ENCODE measurements at regions not wholly inside any gene's neighbourhood (a gene's known extent, or its start where the extent isn't known, plus 50 kb on each side); places are given as distances from the start of the nearest gene placed in this dataset.

DNA sequence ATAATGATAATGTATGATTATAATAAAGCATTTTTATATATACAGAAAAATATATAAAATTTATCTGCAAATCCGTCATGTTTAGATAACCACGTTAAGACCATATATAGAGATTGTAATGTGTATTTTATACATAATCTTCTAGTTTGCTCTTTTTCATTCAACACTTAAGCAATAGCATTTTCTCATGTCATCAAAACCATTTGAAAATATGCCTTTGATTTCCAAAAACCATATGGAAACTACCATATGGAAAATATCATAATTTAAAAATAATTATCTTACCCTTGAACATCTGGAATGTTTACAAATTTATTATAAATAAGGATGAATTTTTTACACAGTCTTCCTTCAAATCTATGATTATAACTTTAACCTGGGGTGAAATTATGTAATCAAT lies 250.4 kb upstream of the NPSR1 start:
- Histone ChIP-seq H3K27me3 (ENCODE audit: insufficient read depth, low read length, poor library complexity, severe bottlenecking) (no peaks in the 10 kb centered on the region), H3K27ac (ENCODE audit: low read depth, low read length) (no peak overlapping the region)

DNA sequence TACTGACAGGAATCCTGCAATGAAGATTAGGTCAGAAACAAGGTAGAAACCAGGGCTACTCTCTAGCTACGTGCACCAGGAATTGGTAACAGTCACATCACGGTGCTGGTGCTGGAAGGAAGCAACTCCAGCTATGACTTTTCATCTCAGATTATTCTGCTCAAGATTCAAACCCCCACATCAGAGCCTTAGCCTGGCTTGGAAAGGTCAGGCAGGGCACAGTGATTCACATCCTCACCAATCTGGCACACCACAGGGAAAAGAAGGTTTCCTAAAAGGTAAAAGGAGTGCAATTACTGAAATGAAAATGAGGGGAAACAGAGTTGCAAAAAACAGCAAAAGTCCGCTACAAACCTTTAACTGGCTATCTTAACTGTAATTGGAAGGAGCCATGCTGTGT lies 240.2 kb upstream of the NPSR1 start:
- Mint-ChIP-seq H3K36me3 (peaks cover 0 to 2% (median 0%) of the 10 kb centered on the region in 3 donors), H3K4me3 (no peak overlapping the region), H3K9me3 (peaks cover 2 to 5% (median 4%) of the 10 kb centered on the region in 5 donors), H3K27me3 (peaks cover 0 to 1% of the 10 kb centered on the region in 2 donors), H3K4me1 (no peaks in the 10 kb centered on the region), H3K27ac (no peak overlapping the region)
- DNase-seq: no peak
- H3K4me3 ChIP-seq (ENCODE audit: low read length): no peak overlapping the region
- H3K36me3 ChIP-seq (ENCODE audit: insufficient read depth, low read length): no peaks in the 10 kb centered on the region
- H3K9me3 ChIP-seq (ENCODE audit: low read length): no peaks in the 10 kb centered on the region
- POLR2A ChIA-PET: no interaction called here
- CTCF ChIA-PET: no interaction called here
- H3K27ac ChIP-seq (ENCODE audit: low read depth, low read length): no peak overlapping the region
- H3K4me1 ChIP-seq (ENCODE audit: insufficient read depth, low read length): no peaks in the 10 kb centered on the region
- no peaks in the 10 kb centered on the region for H3K27me3 ChIP-seq (ENCODE audit: insufficient read depth, low read length, poor library complexity, severe bottlenecking)

More for the DNA sequence above, 250.4 kb upstream of the NPSR1 start:
- Mint-ChIP-seq H3K27me3 (no peaks in the 10 kb centered on the region), H3K27ac (no peak overlapping the region), H3K4me3 (no peak overlapping the region), H3K4me1 (no peaks in the 10 kb centered on the region), H3K9me3 (peaks cover 0 to 16% (median 2%) of the 10 kb centered on the region in 5 donors), H3K36me3 (no peaks in the 10 kb centered on the region)
- ChIA-PET POLR2A (no interaction called here), CTCF (no interaction called here)
- no peaks in the 10 kb centered on the region for H3K36me3 ChIP-seq (ENCODE audit: insufficient read depth, low read length)
- no peak overlapping the region for H3K4me3 ChIP-seq (ENCODE audit: low read length)
- H3K4me1 ChIP-seq (ENCODE audit: insufficient read depth, low read length): no peaks in the 10 kb centered on the region
- DNase-seq: no peak
- no peaks in the 10 kb centered on the region for H3K9me3 ChIP-seq (ENCODE audit: low read length)

DNA sequence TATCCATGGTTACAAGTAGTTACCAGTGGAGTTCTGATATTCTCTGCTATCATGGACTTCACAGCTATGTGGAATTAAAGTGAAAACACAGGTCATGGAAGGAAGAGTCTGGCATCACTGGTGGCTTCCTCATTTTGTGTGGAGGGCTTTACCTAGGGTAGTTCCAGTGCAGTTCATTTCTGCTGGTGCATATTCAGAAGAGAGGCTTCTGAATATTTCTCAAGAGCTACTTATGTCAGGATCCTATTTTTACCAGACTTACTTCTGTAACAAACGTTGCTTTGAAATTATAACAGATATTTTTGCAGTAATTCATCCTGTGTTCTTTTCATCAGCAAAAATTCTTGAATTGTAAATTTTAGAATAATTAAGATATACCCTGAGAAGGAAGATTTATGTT lies 236.5 kb upstream of the NPSR1 start:
- H3K4me3 Mint-ChIP-seq: no peak overlapping the region
- no peak overlapping the region for H3K27ac ChIP-seq (ENCODE audit: low read depth, low read length)
- H3K27me3 ChIP-seq (ENCODE audit: insufficient read depth, low read length, poor library complexity, severe bottlenecking): no peaks in the 10 kb centered on the region
- no peaks in the 10 kb centered on the region for H3K36me3 ChIP-seq (ENCODE audit: insufficient read depth, low read length)
- no peaks in the 10 kb centered on the region for H3K27me3 Mint-ChIP-seq
- no peak overlapping the region for H3K27ac Mint-ChIP-seq
- no peak for DNase-seq
- ChIA-PET POLR2A (no interaction called here), CTCF (no interaction called here)
- no peaks in the 10 kb centered on the region for H3K4me1 Mint-ChIP-seq
- H3K9me3 ChIP-seq (ENCODE audit: low read length): no peaks in the 10 kb centered on the region
- peaks cover 0 to 3% (median 2%) of the 10 kb centered on the region in 5 donors for H3K9me3 Mint-ChIP-seq
- peaks cover 0 to 2% (median 0%) of the 10 kb centered on the region in 3 donors for H3K36me3 Mint-ChIP-seq
- H3K4me3 ChIP-seq (ENCODE audit: low read length): no peak overlapping the region
- no peaks in the 10 kb centered on the region for H3K4me1 ChIP-seq (ENCODE audit: insufficient read depth, low read length)

DNA sequence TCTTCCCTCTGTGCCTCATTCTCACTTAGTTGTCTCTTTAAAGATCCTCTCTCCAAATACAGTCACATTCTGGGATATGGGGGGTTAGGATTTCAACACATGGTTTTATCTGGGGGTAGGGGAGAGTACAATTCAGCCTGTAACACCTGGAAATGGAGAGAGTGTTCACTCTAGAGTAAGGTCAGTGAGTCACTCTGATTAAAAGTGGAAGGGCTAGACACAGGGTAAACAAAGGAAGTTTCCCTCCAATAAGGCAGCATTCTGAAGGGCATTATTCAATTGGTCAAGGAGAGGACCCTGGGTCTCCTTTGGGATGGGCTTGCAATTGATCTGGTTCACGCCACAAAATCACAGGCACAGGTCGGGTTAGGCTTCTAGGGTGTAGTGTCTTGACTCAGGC lies 232.8 kb upstream of the NPSR1 start:
- ChIA-PET CTCF (no interaction called here), POLR2A (no interaction called here)

DNA sequence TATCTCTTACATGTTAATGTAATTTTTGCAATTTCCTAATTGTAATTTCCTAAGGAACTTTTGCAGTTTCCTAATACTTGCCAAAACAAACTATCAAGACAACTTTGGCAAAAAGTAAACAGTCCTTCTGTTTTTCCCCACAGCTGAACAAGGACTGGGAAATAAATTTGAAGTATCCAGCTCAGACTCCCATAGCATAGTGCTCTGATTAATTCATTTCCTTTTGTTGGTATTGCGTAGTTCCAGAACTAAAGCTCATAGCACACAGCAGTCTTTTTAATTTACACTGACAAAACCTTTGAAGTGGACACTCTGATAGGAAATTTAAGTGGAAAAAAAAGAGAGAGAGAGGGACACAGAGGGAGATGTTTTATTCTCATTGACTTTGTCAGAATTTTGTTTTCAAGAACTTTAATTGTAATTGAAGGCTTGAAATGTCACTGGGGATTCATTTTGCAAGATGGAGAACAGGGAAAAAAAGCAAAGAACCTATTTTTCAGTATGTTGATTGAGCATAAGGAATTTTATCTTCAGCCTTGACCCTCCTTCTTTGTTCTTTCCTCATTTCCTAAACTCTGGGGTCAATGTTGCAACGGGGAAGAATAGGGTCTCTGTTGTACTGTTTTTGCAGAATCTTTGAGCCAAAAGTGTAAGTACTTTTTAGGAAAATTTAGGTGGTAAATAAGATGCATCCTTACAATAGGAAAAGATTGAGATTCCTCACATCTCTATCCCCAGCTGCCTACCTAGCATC lies 232.2 kb upstream of the NPSR1 start:
- no peaks in the 10 kb centered on the region for H3K27me3 ChIP-seq (ENCODE audit: insufficient read depth, low read length, poor library complexity, severe bottlenecking)
- no peaks in the 10 kb centered on the region for H3K4me1 Mint-ChIP-seq
- H3K4me1 ChIP-seq (ENCODE audit: insufficient read depth, low read length): no peaks in the 10 kb centered on the region
- H3K9me3 Mint-ChIP-seq: peaks cover 0 to 9% (median 2%) of the 10 kb centered on the region in 5 donors
- no peaks in the 10 kb centered on the region for H3K27me3 Mint-ChIP-seq
- DNase-seq: no peak
- POLR2A ChIA-PET: no interaction called here
- H3K4me3 ChIP-seq (ENCODE audit: low read length): no peak overlapping the region
- no peaks in the 10 kb centered on the region for H3K9me3 ChIP-seq (ENCODE audit: low read length)
- H3K27ac ChIP-seq (ENCODE audit: low read depth, low read length): no peak overlapping the region
- no peak overlapping the region for H3K27ac Mint-ChIP-seq
- CTCF ChIA-PET: no interaction called here
- no peaks in the 10 kb centered on the region for H3K36me3 ChIP-seq (ENCODE audit: insufficient read depth, low read length)
- H3K36me3 Mint-ChIP-seq: peaks cover 0 to 2% (median 0%) of the 10 kb centered on the region in 3 donors
- no peak overlapping the region for H3K4me3 Mint-ChIP-seq

More for the DNA sequence above, 232.8 kb upstream of the NPSR1 start:
- no peak overlapping the region for H3K4me3 Mint-ChIP-seq
- H3K36me3 Mint-ChIP-seq: peaks cover 0 to 2% (median 0%) of the 10 kb centered on the region in 3 donors
- no peak for DNase-seq
- H3K27ac Mint-ChIP-seq: no peak overlapping the region
- H3K4me1 Mint-ChIP-seq: no peaks in the 10 kb centered on the region
- H3K27me3 ChIP-seq (ENCODE audit: insufficient read depth, low read length, poor library complexity, severe bottlenecking): no peaks in the 10 kb centered on the region
- H3K9me3 ChIP-seq (ENCODE audit: low read length): no peaks in the 10 kb centered on the region
- H3K36me3 ChIP-seq (ENCODE audit: insufficient read depth, low read length): no peaks in the 10 kb centered on the region
- H3K4me3 ChIP-seq (ENCODE audit: low read length): no peak overlapping the region
- no peaks in the 10 kb centered on the region for H3K27me3 Mint-ChIP-seq
- no peaks in the 10 kb centered on the region for H3K4me1 ChIP-seq (ENCODE audit: insufficient read depth, low read length)
- no peak overlapping the region for H3K27ac ChIP-seq (ENCODE audit: low read depth, low read length)
- H3K9me3 Mint-ChIP-seq: peaks cover 0 to 5% (median 0%) of the 10 kb centered on the region in 5 donors

DNA sequence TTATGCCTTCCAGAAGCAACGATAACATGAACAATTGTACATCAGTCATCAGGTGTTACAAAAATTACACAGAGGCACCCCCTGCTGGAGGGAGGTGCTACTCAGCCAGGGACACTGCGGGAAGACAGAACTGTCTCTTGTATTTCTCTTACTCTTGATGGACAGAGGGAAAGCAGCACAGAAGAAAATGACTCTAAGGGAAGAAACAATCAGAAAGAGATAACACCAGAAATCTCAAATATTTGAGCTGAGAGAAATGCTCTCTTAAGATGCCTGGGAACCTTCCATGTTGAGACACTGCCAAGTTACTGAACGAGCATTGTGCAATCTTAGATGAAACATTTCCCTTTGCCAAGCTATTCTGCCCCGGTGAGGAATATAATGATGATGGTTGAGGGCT lies 227.6 kb upstream of the NPSR1 start:
- no peaks in the 10 kb centered on the region for H3K4me1 Mint-ChIP-seq
- CTCF ChIA-PET: no interaction called here

DNA sequence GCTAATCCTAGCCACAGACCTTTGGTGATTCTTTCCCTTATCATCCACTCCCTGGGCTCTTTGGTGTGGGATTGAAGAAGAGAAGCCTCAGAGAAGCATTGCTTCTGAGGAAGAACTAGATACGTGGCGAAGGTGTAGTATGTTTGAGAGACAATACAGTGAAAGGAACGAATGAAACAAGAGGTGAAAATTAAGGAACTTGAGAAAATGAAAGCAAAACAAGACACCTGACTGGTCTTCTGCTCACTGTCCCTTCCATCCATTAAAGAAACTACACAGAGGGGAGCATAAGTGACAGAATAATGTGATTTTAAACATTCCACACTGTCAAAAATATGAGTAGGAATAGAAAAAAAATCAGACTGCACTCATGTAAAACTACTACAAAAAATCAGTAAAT lies 219.6 kb upstream of the NPSR1 start:
- POLR2A ChIA-PET: no interaction called here
- H3K4me3 ChIP-seq (ENCODE audit: low read length): no peak overlapping the region
- no peaks in the 10 kb centered on the region for H3K4me1 ChIP-seq (ENCODE audit: insufficient read depth, low read length)
- H3K36me3 ChIP-seq (ENCODE audit: insufficient read depth, low read length): no peaks in the 10 kb centered on the region
- DNase-seq: no peak
- peaks cover 3 to 18% (median 15%) of the 10 kb centered on the region in 5 donors for H3K9me3 Mint-ChIP-seq
- no peak overlapping the region for H3K27ac ChIP-seq (ENCODE audit: low read depth, low read length)
- CTCF ChIA-PET: no interaction called here
- H3K9me3 ChIP-seq (ENCODE audit: low read length): no peaks in the 10 kb centered on the region
- no peak overlapping the region for H3K27ac Mint-ChIP-seq
- no peaks in the 10 kb centered on the region for H3K36me3 Mint-ChIP-seq
- H3K27me3 Mint-ChIP-seq: peaks cover 0 to 3% of the 10 kb centered on the region in 2 donors
- no peaks in the 10 kb centered on the region for H3K27me3 ChIP-seq (ENCODE audit: insufficient read depth, low read length, poor library complexity, severe bottlenecking)
- no peak overlapping the region for H3K4me3 Mint-ChIP-seq
- H3K4me1 Mint-ChIP-seq: no peaks in the 10 kb centered on the region

More for the DNA sequence above, 227.6 kb upstream of the NPSR1 start:
- H3K27ac ChIP-seq (ENCODE audit: low read depth, low read length): no peak overlapping the region
- POLR2A ChIA-PET: no interaction called here
- H3K4me3 ChIP-seq (ENCODE audit: low read length): no peak overlapping the region
- Mint-ChIP-seq H3K4me3 (no peak overlapping the region), H3K27me3 (peaks cover 0 to 3% of the 10 kb centered on the region in 2 donors), H3K9me3 (peaks cover 7 to 20% (median 8%) of the 10 kb centered on the region in 5 donors), H3K27ac (no peak overlapping the region), H3K36me3 (no peaks in the 10 kb centered on the region)
- H3K9me3 ChIP-seq (ENCODE audit: low read length): no peaks in the 10 kb centered on the region
- DNase-seq: no peak
- no peaks in the 10 kb centered on the region for H3K27me3 ChIP-seq (ENCODE audit: insufficient read depth, low read length, poor library complexity, severe bottlenecking)
- no peaks in the 10 kb centered on the region for H3K4me1 ChIP-seq (ENCODE audit: insufficient read depth, low read length)
- H3K36me3 ChIP-seq (ENCODE audit: insufficient read depth, low read length): no peaks in the 10 kb centered on the region

DNA sequence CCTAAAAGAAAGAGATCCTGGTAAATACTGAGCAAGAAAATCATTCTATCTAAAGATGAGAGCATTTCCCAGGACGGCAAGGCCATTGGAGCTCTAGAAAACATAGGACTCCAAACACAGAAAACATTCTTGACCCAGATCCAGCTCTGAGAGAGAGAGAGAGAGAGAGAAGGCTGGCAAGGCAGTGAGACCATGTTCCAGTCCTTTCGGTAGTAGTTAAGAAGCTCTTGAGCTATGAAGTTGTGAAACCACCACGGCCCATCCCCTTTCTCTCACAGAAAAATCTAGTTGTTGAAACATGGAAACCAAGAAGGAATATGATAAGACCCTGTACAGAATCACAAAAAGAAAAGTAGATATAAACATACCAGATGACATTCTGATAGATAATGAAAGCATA lies 212.4 kb upstream of the NPSR1 start:
- Histone ChIP-seq H3K4me1 (ENCODE audit: insufficient read depth, low read length) (no peaks in the 10 kb centered on the region), H3K27ac (ENCODE audit: low read depth, low read length) (no peak overlapping the region), H3K4me3 (ENCODE audit: low read length) (no peak overlapping the region), H3K9me3 (ENCODE audit: low read length) (no peaks in the 10 kb centered on the region), H3K27me3 (ENCODE audit: insufficient read depth, low read length, poor library complexity, severe bottlenecking) (no peaks in the 10 kb centered on the region), H3K36me3 (ENCODE audit: insufficient read depth, low read length) (no peaks in the 10 kb centered on the region)
- no peak for DNase-seq
- Mint-ChIP-seq H3K4me3 (no peak overlapping the region), H3K27me3 (no peaks in the 10 kb centered on the region), H3K27ac (no peak overlapping the region), H3K36me3 (no peaks in the 10 kb centered on the region), H3K4me1 (no peaks in the 10 kb centered on the region), H3K9me3 (peaks cover 2 to 18% (median 5%) of the 10 kb centered on the region in 5 donors)
- POLR2A ChIA-PET: no interaction called here
- CTCF ChIA-PET: no interaction called here
